ENCODE measurements at regions not wholly inside any gene's neighbourhood (a gene's known extent, or its start where the extent isn't known, plus 50 kb on each side); places are given as distances from the start of the nearest gene placed in this dataset.

DNA sequence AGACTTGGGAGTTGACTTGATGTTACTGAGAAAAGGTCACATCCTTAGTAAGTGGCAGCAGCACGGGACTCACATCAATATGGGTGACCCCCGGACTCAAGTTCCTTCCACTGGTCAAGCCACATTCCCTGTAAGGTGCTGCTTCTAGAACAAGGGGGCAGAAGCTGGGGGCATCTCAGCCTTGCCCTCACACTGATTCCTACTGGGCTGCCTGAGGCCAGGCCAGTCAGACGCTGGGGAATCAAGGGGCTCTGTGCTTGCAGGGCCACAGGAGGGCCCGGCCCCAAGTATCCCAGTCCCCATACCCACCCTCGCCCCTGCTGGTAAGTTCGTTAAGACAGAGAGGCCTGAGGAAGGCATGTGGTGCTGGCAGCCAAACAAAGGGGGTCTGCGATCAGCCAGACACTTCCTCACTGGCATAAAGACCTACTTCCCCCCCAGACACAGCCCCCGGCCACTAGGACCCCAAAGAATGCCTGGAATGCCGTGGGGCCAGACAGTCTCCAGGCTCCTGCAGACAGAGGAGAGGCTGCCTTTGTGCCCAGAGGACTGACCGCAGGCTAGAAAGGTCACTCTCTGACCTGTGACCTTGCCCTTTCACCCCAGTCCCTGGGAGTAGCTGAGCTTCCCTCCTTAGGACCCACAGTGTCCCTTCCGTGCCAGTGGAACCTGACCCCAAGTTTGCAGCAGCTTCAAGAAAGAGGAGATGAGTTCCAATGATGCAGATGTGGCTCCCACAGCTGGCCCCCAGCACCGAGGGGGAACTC, 83.6 kb downstream of the HS1BP3 start (continued):
- TF ChIP-seq MAFK (IDR thresholded peaks at IDR 0.05; ENCODE audit: low read depth, low read length) (no peak), TAF1 (IDR thresholded peaks at IDR 0.05; ENCODE audit: low read depth, low read length) (no peak), RAD21 (IDR thresholded peaks at IDR 0.05 in 1 of 2, conservative IDR thresholded peaks at IDR 0.05 in 1 of 2; ENCODE audit: low read depth in 2 of 2, low read length in 2 of 2) (peak in 1 of 2 experiments; percentile 13; a peak in 1 of 4 replicates), RFX5 (IDR thresholded peaks at IDR 0.05; ENCODE audit: borderline replicate concordance, low read depth, low read length) (no peak), TEAD4 (IDR thresholded peaks at IDR 0.05; ENCODE audit: low read depth, low read length) (peak; percentile 99), RBBP5 (IDR thresholded peaks at IDR 0.05; ENCODE audit: borderline replicate concordance, low read depth, low read length) (no peak), SIRT6 (IDR thresholded peaks at IDR 0.05; ENCODE audit: low read length) (no peak), SRF (IDR thresholded peaks at IDR 0.05; ENCODE audit: low read depth, low read length) (no peak), NANOG (IDR thresholded peaks at IDR 0.05; ENCODE audit: insufficient read depth, low read depth, low read length, poor library complexity, severe bottlenecking) (peak; percentile 12), EP300 (IDR thresholded peaks at IDR 0.05; ENCODE audit: borderline replicate concordance in 1 of 2, low read depth in 2 of 2, low read length in 2 of 2) (no peak), YY1 (IDR thresholded peaks at IDR 0.05; ENCODE audit: low read depth, low read length) (no peak), JUND (IDR thresholded peaks at IDR 0.05; ENCODE audit: low read length) (no peak), BCL11A (IDR thresholded peaks at IDR 0.05; ENCODE audit: low read depth in 2 of 2, low read length in 2 of 2) (peak in 1 of 2 experiments; percentile 55), TCF12 (IDR thresholded peaks at IDR 0.05; ENCODE audit: low read depth, low read length) (peak; percentile 55; the same call in 1 of the 2 replicates), CTBP2 (IDR thresholded peaks at IDR 0.05; ENCODE audit: borderline replicate concordance, insufficient read depth, insufficient read length, low read length) (peak; percentile 66), GTF2F1 (IDR thresholded peaks at IDR 0.05; ENCODE audit: borderline replicate concordance, low read depth, low read length) (no peak), GABPA (IDR thresholded peaks at IDR 0.05; ENCODE audit: borderline replicate concordance, insufficient read depth, low read length) (no peak), SP1 (IDR thresholded peaks at IDR 0.05; ENCODE audit: low read depth, low read length) (peak; percentile 55; the same call in 1 of the 2 replicates)
- TF ChIP-seq, protein P1, sequence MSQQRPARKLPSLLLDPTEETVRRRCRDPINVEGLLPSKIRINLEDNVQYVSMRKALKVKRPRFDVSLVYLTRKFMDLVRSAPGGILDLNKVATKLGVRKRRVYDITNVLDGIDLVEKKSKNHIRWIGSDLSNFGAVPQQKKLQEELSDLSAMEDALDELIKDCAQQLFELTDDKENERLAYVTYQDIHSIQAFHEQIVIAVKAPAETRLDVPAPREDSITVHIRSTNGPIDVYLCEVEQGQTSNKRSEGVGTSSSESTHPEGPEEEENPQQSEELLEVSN (IDR thresholded peaks at IDR 0.05) = no peak
- TF ChIP-seq, protein P2, sequence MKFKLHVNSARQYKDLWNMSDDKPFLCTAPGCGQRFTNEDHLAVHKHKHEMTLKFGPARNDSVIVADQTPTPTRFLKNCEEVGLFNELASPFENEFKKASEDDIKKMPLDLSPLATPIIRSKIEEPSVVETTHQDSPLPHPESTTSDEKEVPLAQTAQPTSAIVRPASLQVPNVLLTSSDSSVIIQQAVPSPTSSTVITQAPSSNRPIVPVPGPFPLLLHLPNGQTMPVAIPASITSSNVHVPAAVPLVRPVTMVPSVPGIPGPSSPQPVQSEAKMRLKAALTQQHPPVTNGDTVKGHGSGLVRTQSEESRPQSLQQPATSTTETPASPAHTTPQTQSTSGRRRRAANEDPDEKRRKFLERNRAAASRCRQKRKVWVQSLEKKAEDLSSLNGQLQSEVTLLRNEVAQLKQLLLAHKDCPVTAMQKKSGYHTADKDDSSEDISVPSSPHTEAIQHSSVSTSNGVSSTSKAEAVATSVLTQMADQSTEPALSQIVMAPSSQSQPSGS (IDR thresholded peaks at IDR 0.05; ENCODE audit: low read length) = 0 out of 2 replicates have a peak, but pooled peaks have one; percentile 58
- TF ChIP-seq, protein P3, sequence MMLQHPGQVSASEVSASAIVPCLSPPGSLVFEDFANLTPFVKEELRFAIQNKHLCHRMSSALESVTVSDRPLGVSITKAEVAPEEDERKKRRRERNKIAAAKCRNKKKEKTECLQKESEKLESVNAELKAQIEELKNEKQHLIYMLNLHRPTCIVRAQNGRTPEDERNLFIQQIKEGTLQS (IDR thresholded peaks at IDR 0.05; ENCODE audit: insufficient read depth, low read depth, low read length) = no peak
